Kasumi-1 (cell line): ENCODE measurements at regions not wholly inside any gene's neighbourhood (a gene's known extent, or its start where the extent isn't known, plus 50 kb on each side); places are given as distances from the start of the nearest gene placed in this dataset.
"Not testable (repeated sequence)": the region's sequence is repeated elsewhere in the genome, so short reads cannot be mapped to it uniquely, and the experiment has no call there.

Experiments
- DNase-seq, 2 experiments: peaks; one replicate each; lab custom pipeline; 2025; lab: John Stamatoyannopoulos, UW

- no peak for DNase-seq
Measured at GRCh38 chr4:23023121-23023520, 330.4 kb downstream of the GBA3 start.

- DNase-seq = no peak
Measured at GRCh38 chr4:23022032-23022431, 329.3 kb downstream of the GBA3 start.

GRCh38 chr4:23021040-23021439 lies 328.3 kb downstream of the GBA3 start:
- DNase-seq = no peak

- not testable (repeated sequence) for DNase-seq
Measured at GRCh38 chr4:23020399-23020798, 327.7 kb downstream of the GBA3 start.

GRCh38 chr4:23016981-23017380 lies 324.2 kb downstream of the GBA3 start:
- no peak for DNase-seq

- DNase-seq = no peak
Measured at GRCh38 chr4:23015821-23016220, 323.1 kb downstream of the GBA3 start.

GRCh38 chr4:23009093-23009492 lies 316.4 kb downstream of the GBA3 start:
- DNase-seq = no peak

- no peak for DNase-seq
Measured at GRCh38 chr4:23006756-23007155, 314.0 kb downstream of the GBA3 start.

GRCh38 chr4:23005691-23006090 lies 313.0 kb downstream of the GBA3 start:
- no peak for DNase-seq

- DNase-seq = no peak
Measured at GRCh38 chr4:23001478-23001877, 308.7 kb downstream of the GBA3 start.

- DNase-seq = peak; percentile 49 to 58
Measured at GRCh38 chr4:22999419-22999818, 306.7 kb downstream of the GBA3 start.

GRCh38 chr4:22997358-22998224 lies 304.9 kb downstream of the GBA3 start:
- no peak for DNase-seq

- no peak for DNase-seq
Measured at GRCh38 chr4:22991576-22991975, 298.8 kb downstream of the GBA3 start.

GRCh38 chr4:22988526-22988925 lies 295.8 kb downstream of the GBA3 start:
- no peak for DNase-seq

- DNase-seq = no peak
Measured at GRCh38 chr4:22987870-22988269, 295.1 kb downstream of the GBA3 start.

GRCh38 chr4:22986881-22987280 lies 294.1 kb downstream of the GBA3 start:
- DNase-seq = no peak

GRCh38 chr4:22986262-22986661 lies 293.5 kb downstream of the GBA3 start:
- DNase-seq = no peak

GRCh38 chr4:22984390-22984789 lies 291.7 kb downstream of the GBA3 start:
- DNase-seq = no peak

- no peak for DNase-seq
Measured at GRCh38 chr4:22978656-22979055, 285.9 kb downstream of the GBA3 start.

GRCh38 chr4:22970665-22971064 lies 277.9 kb downstream of the GBA3 start:
- no peak for DNase-seq

GRCh38 chr4:22969287-22969896 lies 276.7 kb downstream of the GBA3 start:
- no peak for DNase-seq

GRCh38 chr4:22962295-22962694 lies 269.6 kb downstream of the GBA3 start:
- DNase-seq = peak; percentile 41 to 50

- DNase-seq = no peak
Measured at GRCh38 chr4:22959483-22959882, 266.7 kb downstream of the GBA3 start.
